GM12878 (cell line): ENCODE measurements at regions not wholly inside any gene's neighbourhood (a gene's known extent, or its start where the extent isn't known, plus 50 kb on each side); places are given as distances from the start of the nearest gene placed in this dataset.

Source experiments
- ATAC-seq: fragments of 200-7000 bp; cut with Tn5 transposase; 3 replicates; pipeline ENCODE4 v1.9.1; 2020; ENCODE audit warnings: mild to moderate bottlenecking, moderate library complexity
- BruUV-seq: library from RNA; stranded (reverse); fragments of 400-500 nt; replicated peaks from 2 replicates; lab custom pipeline; 2021; lab: Mats Ljungman, UMichigan
- CTCF ChIA-PET: fragments of 300-600 bp; sonication (Branson Sonifier 250); formaldehyde crosslinking; extraction: SDS; loops from one replicate; lab custom pipeline; 2021; ENCODE audit warnings: inconsistent platforms; lab: Yijun Ruan, JAX
- POLR2A ChIA-PET: fragments of 350-600 bp; formaldehyde crosslinking; extraction: SDS; loops from one replicate; lab custom pipeline; 2021; ENCODE audit warnings: inconsistent platforms; lab: Charles Lee
- RAD21 ChIA-PET: fragments of 300-600 bp; sonication (Branson Sonifier 250); formaldehyde crosslinking; loops from one replicate; lab custom pipeline; 2023; ENCODE audit warnings: antibody characterized with exemption; ENCODE audit not compliant: unreplicated experiment; lab: Charles Lee
- SMC1A ChIA-PET: fragments of 300-600 bp; sonication (Branson Sonifier 250); formaldehyde crosslinking; loops from one replicate; lab custom pipeline; 2023; ENCODE audit not compliant: unreplicated experiment, uncharacterized antibody; lab: Charles Lee
- DNase-seq: peaks from one replicate; pipeline ENCODE4 v3.0.0-alpha.2; 2011; ENCODE audit warnings: low read depth, low spot score
- FAIRE-seq: peaks from 3 replicates; lab custom pipeline; 2011; peaks lifted over from hg19 to GRCh38; lab: Jason Lieb, UNC
- H2AFZ ChIP-seq: 2 replicates; pipeline ENCODE4 v1.6.0; 2011; ENCODE audit warnings: low read depth, low read length, control low read depth; ENCODE audit not compliant: control insufficient read depth
- H3K27ac ChIP-seq: 2 replicates; pipeline ENCODE4 v1.5.1; 2011; ENCODE audit warnings: control low read depth; ENCODE audit not compliant: control insufficient read depth, insufficient read depth
- H3K27me3 ChIP-seq, 2 experiments: replicated peaks in 1 of 2; 2 replicates each; pipeline versions ENCODE4 v1.6.0 to v1.6.1; 2011; ENCODE audit warnings: low read length in 1 of 2; ENCODE audit not compliant: control insufficient read depth in 2 of 2, insufficient read depth in 2 of 2
- H3K36me3 ChIP-seq, 2 experiments: 2 replicates each; pipeline ENCODE4 v1.5.1; 2011; ENCODE audit warnings: low read length in 1 of 2; ENCODE audit not compliant: control insufficient read depth in 2 of 2, insufficient read depth in 2 of 2
- H3K4me1 ChIP-seq: 2 replicates; pipeline ENCODE4 v1.6.1; 2011; ENCODE audit warnings: mild to moderate bottlenecking, low read length, moderate library complexity, mixed read lengths; ENCODE audit not compliant: control insufficient read depth, insufficient read depth
- H3K4me2 ChIP-seq: 2 replicates; pipeline ENCODE4 v1.6.0; 2011; ENCODE audit warnings: control low read depth; ENCODE audit not compliant: control insufficient read depth, insufficient read depth
- H3K4me3 ChIP-seq: fragments of 200-600 bp; sonication (generic); 2 replicates; pipeline ENCODE4 v1.5.1; 2016
- H3K79me2 ChIP-seq: 2 replicates; pipeline ENCODE4 v1.6.0; 2011; ENCODE audit warnings: low read length; ENCODE audit not compliant: control insufficient read depth, insufficient read depth
- H3K9ac ChIP-seq: 2 replicates; pipeline ENCODE4 v1.8.0; 2011; ENCODE audit warnings: low read length, control low read depth, mixed read lengths; ENCODE audit not compliant: control insufficient read depth, insufficient read depth
- H3K9me3 ChIP-seq: replicated peaks from 3 replicates; pipeline ENCODE4 v1.5.1; 2011; ENCODE audit warnings: mild to moderate bottlenecking, low read length; ENCODE audit not compliant: control insufficient read depth, insufficient read depth
- H4K20me1 ChIP-seq: 2 replicates; pipeline ENCODE4 v1.6.0; 2011; ENCODE audit not compliant: control insufficient read depth, insufficient read depth
- ATF2 ChIP-seq: IDR thresholded peaks from 2 replicates; pipeline ENCODE4 v1.6.1; 2012; ENCODE audit warnings: low read length, inconsistent platforms
- BACH1 ChIP-seq: fragments of 450-650 bp; IDR thresholded peaks from 2 replicates; pipeline ENCODE4 v1.6.1; 2017; ENCODE audit warnings: mild to moderate bottlenecking, borderline replicate concordance
- BHLHE40 ChIP-seq, 2 experiments: fragments of 450-650 bp in 1 of 2; IDR thresholded peaks; 2 replicates each; pipeline ENCODE4 v1.6.1; 2011 to 2017; ENCODE audit warnings: low read depth in 2 of 2, borderline replicate concordance in 1 of 2, improper control_type of control experiment in 1 of 2, low read length in 1 of 2, mild to moderate bottlenecking in 1 of 2
- CBX3 ChIP-seq: fragments of 200-600 bp; sonication (generic); IDR thresholded peaks from 2 replicates; pipeline ENCODE4 v1.6.1; 2016; ENCODE audit warnings: low read depth, borderline replicate concordance
- CBX5 ChIP-seq: sonication (generic); IDR thresholded peaks from 2 replicates; pipeline ENCODE4 v1.6.1; 2016; ENCODE audit warnings: low read depth, moderate library complexity, mild to moderate bottlenecking, inconsistent platforms
- CEBPB ChIP-seq, 2 experiments: fragments of 150-350 bp in 1 of 2; IDR thresholded peaks; 2 replicates each; pipeline ENCODE4 v1.6.1; 2012 to 2014; ENCODE audit warnings: low read depth in 2 of 2, low read length in 2 of 2, borderline replicate concordance in 1 of 2, inconsistent platforms in 1 of 2
- CHD1 ChIP-seq: IDR thresholded peaks from 2 replicates; pipeline ENCODE4 v1.6.1; 2012; ENCODE audit warnings: low read depth, low read length, improper control_type of control experiment
- CREM ChIP-seq: IDR thresholded peaks from 2 replicates; pipeline ENCODE4 v1.6.1; 2014; ENCODE audit warnings: antibody characterized with exemption, low read depth
- DPF2 ChIP-seq: fragments of 450-650 bp; IDR thresholded peaks from 2 replicates; pipeline ENCODE4 v1.6.1; 2017; ENCODE audit warnings: mild to moderate bottlenecking
- ETV6 ChIP-seq, 2 experiments: fragments of 450-650 bp in 1 of 2; IDR thresholded peaks in 1 of 2; conservative IDR thresholded peaks in 1 of 2; 2 replicates each; pipeline ENCODE4 v1.6.1; 2014; ENCODE audit warnings: antibody characterized with exemption in 1 of 2, borderline replicate concordance in 1 of 2, low read depth in 1 of 2, mild to moderate bottlenecking in 1 of 2, moderate library complexity in 1 of 2
- HDAC2 ChIP-seq: fragments of 200-600 bp; sonication (generic); IDR thresholded peaks from 2 replicates; pipeline ENCODE4 v1.6.1; 2017
- JUNB ChIP-seq: IDR thresholded peaks from 2 replicates; pipeline ENCODE4 v1.6.1; 2016; ENCODE audit warnings: antibody characterized with exemption, mild to moderate bottlenecking
- MEF2A ChIP-seq: IDR thresholded peaks from 2 replicates; pipeline ENCODE4 v1.6.1; 2011; ENCODE audit warnings: low read depth, mild to moderate bottlenecking, low read length, moderate library complexity; ENCODE audit not compliant: insufficient read depth
- MTA3 ChIP-seq: IDR thresholded peaks from 2 replicates; pipeline ENCODE4 v1.6.1; 2012; ENCODE audit warnings: low read length, inconsistent platforms, borderline replicate concordance
- RAD21 ChIP-seq: IDR thresholded peaks from 2 replicates; pipeline ENCODE4 v1.6.1; 2011; ENCODE audit warnings: mild to moderate bottlenecking, low read depth, low read length, moderate library complexity; ENCODE audit not compliant: insufficient read depth
- RCOR1 ChIP-seq: conservative IDR thresholded peaks from 2 replicates; pipeline ENCODE4 v1.6.1; 2012; ENCODE audit warnings: low read depth, low read length, improper control_type of control experiment
- RELA ChIP-seq: fragments of 450-650 bp; IDR thresholded peaks from 2 replicates; pipeline ENCODE4 v1.8.0; 2014; ENCODE audit warnings: borderline replicate concordance; ENCODE audit not compliant: partially characterized antibody
- RUNX3 ChIP-seq: IDR thresholded peaks from 2 replicates; pipeline ENCODE4 v1.6.1; 2012; ENCODE audit warnings: low read length, inconsistent platforms
- SIN3A ChIP-seq: IDR thresholded peaks from 2 replicates; pipeline ENCODE4 v1.6.1; 2012; ENCODE audit warnings: low read depth, low read length, improper control_type of control experiment
- SMC3 ChIP-seq: IDR thresholded peaks from 2 replicates; pipeline ENCODE4 v1.6.1; 2011; ENCODE audit warnings: low read length, improper control_type of control experiment, borderline replicate concordance
- TARDBP ChIP-seq: IDR thresholded peaks from 2 replicates; pipeline ENCODE4 v1.6.1; 2016; ENCODE audit warnings: borderline replicate concordance
- ZNF24 ChIP-seq: fragments of 450-650 bp; IDR thresholded peaks from 2 replicates; pipeline ENCODE4 v1.6.1; 2017; ENCODE audit warnings: antibody characterized with exemption, mild to moderate bottlenecking
- ZSCAN29 ChIP-seq: fragments of 450-650 bp; IDR thresholded peaks from 2 replicates; pipeline ENCODE4 v1.6.1; 2017; ENCODE audit warnings: mild to moderate bottlenecking, moderate library complexity
- WGBS: methylation state at CpG from one replicate; pipeline ENCODE4 v1.1.6; 2016; ENCODE audit warnings: low lambda C conversion rate; ENCODE audit not compliant: insufficient replicate concordance, insufficient coverage; ENCODE audit errors: missing lambda C conversion rate; 5-methylcytosine and 5-hydroxymethylcytosine counted together
- in situ Hi-C: fragments of 300-500 bp; cut with MboI; formaldehyde crosslinking; loops from 9 replicates; pipeline ENCODE4 v1.14.3; 2018; ENCODE audit warnings: mixed read lengths
- intact Hi-C: fragments of 100-400 bp; cut with micrococcal nuclease; formaldehyde crosslinking; loops from one replicate; pipeline ENCODE4 v1.14.2; 2022; ENCODE audit not compliant: unreplicated experiment
- TF ChIP-seq, protein P1 (sequence below): fragments of 450-650 bp; IDR thresholded peaks from 2 replicates; pipeline ENCODE4 v1.6.1; 2017; ENCODE audit warnings: borderline replicate concordance

GRCh38 chr6:130525408-130525807 lies 159.6 kb downstream of the TMEM200A start:
- CTCF ChIA-PET = interaction anchor here (0.8 to 2.0 kb wide), 11 partner anchors 8 to 172 kb away, joined by 3 to 6 read pairs (median 4); no protein-coding TSS in a partner anchor
- no peak for DNase-seq
- H3K36me3 ChIP-seq = no peaks in the 10 kb centered on the region
- H2AFZ ChIP-seq = no peak overlapping the region
- H3K4me3 ChIP-seq = no peak overlapping the region
- H3K9me3 ChIP-seq = peaks cover 5% of the 10 kb centered on the region; the same call in 1 of the 3 replicates
- RAD21 ChIA-PET = interaction anchor here (0.7 to 2.5 kb wide), 9 partner anchors 8 to 174 kb away, joined by 3 to 9 read pairs (median 6); no protein-coding TSS in a partner anchor
- H3K27me3 ChIP-seq = no peaks in the 10 kb centered on the region
- WGBS = 86% methylated on average over 1 of the region's 1 CpG
- no TSS peak for BruUV-seq
- H3K4me2 ChIP-seq = no peak overlapping the region
- no peak overlapping the region for H3K9ac ChIP-seq
- no peaks in the 10 kb centered on the region for H4K20me1 ChIP-seq
- H3K27ac ChIP-seq = no peak overlapping the region
- no peaks in the 10 kb centered on the region for H3K79me2 ChIP-seq
- no peak for FAIRE-seq
- SMC1A ChIA-PET = interaction anchor here (0.6 to 5.3 kb wide), 18 partner anchors 8 to 201 kb away, joined by 3 to 62 read pairs (median 5); no protein-coding TSS in a partner anchor
- intact Hi-C loops = no loop called here
- in situ Hi-C loops = no loop called here
- ATAC-seq = peak; percentile 64
- POLR2A ChIA-PET = interaction anchor here (0.6 to 3.6 kb wide), 8 partner anchors 8 to 156 kb away, joined by 3 to 14 read pairs (median 3); no protein-coding TSS in a partner anchor
- H3K4me1 ChIP-seq = peaks cover 2% of the 10 kb centered on the region; the same call in 1 of the 2 replicates
- TF ChIP-seq HDAC2 = no peak
- TF ChIP-seq RELA = no peak
- TF ChIP-seq RCOR1 = no peak
- TF ChIP-seq SMC3 = no peak
- peak; percentile 42; the same call in 1 of the 2 replicates for TF ChIP-seq ATF2
- TF ChIP-seq CHD1 = no peak
- no peak for TF ChIP-seq SIN3A
- TF ChIP-seq MTA3 = no peak
- peak; percentile 63 for TF ChIP-seq RUNX3
- no peak for TF ChIP-seq DPF2
- no peak for TF ChIP-seq ZNF24
- peak; percentile 24; the same call in 1 of the 2 replicates for TF ChIP-seq RAD21
- TF ChIP-seq BHLHE40 (IDR thresholded peaks at IDR 0.05; ENCODE audit: borderline replicate concordance in 1 of 2, low read depth in 2 of 2, low read length in 1 of 2) = no peak
- TF ChIP-seq MEF2A = peak; percentile 62; the same call in 1 of the 2 replicates
- no peak for TF ChIP-seq ZSCAN29
- peak in 1 of 2 experiments; percentile 95; a peak in 2 of 4 replicates for TF ChIP-seq ETV6 (conservative IDR thresholded peaks at IDR 0.05 in 1 of 2, IDR thresholded peaks at IDR 0.05 in 1 of 2; ENCODE audit: borderline replicate concordance in 1 of 2, low read depth in 1 of 2)
- TF ChIP-seq CBX5 = peak; percentile 35; the same call in 1 of the 2 replicates
- no peak for TF ChIP-seq TARDBP
- no peak for TF ChIP-seq BACH1
- TF ChIP-seq, protein P1, sequence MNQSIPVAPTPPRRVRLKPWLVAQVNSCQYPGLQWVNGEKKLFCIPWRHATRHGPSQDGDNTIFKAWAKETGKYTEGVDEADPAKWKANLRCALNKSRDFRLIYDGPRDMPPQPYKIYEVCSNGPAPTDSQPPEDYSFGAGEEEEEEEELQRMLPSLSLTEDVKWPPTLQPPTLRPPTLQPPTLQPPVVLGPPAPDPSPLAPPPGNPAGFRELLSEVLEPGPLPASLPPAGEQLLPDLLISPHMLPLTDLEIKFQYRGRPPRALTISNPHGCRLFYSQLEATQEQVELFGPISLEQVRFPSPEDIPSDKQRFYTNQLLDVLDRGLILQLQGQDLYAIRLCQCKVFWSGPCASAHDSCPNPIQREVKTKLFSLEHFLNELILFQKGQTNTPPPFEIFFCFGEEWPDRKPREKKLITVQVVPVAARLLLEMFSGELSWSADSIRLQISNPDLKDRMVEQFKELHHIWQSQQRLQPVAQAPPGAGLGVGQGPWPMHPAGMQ = no peak
- TF ChIP-seq CEBPB (IDR thresholded peaks at IDR 0.05; ENCODE audit: borderline replicate concordance in 1 of 2, low read depth in 2 of 2, low read length in 2 of 2) = 0 out of 4 replicates have a peak, but pooled peaks of 1 of the 2 experiments have one; percentile 28
- peak; percentile 30; the same call in 1 of the 2 replicates for TF ChIP-seq CREM
- TF ChIP-seq JUNB = peak; percentile 25; the same call in 1 of the 2 replicates
- no peak for TF ChIP-seq CBX3
